Neural progenitor cell (in vitro differentiated cells): ENCODE measurements at regions not wholly inside any gene's neighbourhood (a gene's known extent, or its start where the extent isn't known, plus 50 kb on each side); places are given as distances from the start of the nearest gene placed in this dataset.

ENCODE experiments used
- CTCF ChIP-seq: fragments of 200-600 bp; sonication (generic); IDR thresholded peaks from 2 replicates; pipeline ENCODE4 v1.5.1; 2017; ENCODE audit warnings: antibody characterized with exemption, mild to moderate bottlenecking
- EZH2 ChIP-seq: fragments of 200-600 bp; sonication (generic); IDR thresholded peaks from 2 replicates; pipeline ENCODE4 v1.6.1; 2017; ENCODE audit warnings: antibody characterized with exemption, mild to moderate bottlenecking, moderate library complexity
- EZH2phosphoT487 ChIP-seq: fragments of 200-600 bp; sonication (generic); IDR thresholded peaks from 2 replicates; pipeline ENCODE4 v1.6.1; 2017; ENCODE audit warnings: antibody characterized with exemption

- TF ChIP-seq EZH2: no peak
- no peak for TF ChIP-seq CTCF
- TF ChIP-seq EZH2phosphoT487: no peak
Observed at GRCh38 chr5:88550736-88551135, 282.1 kb upstream of the TMEM161B start.
